ENCODE measurements at regions not wholly inside any gene's neighbourhood (a gene's known extent, or its start where the extent isn't known, plus 50 kb on each side); places are given as distances from the start of the nearest gene placed in this dataset.

GRCh38 chr4:71231129-71232055 lies 107.4 kb upstream of the SLC4A4 start:
- TF ChIP-seq EZH2 (IDR thresholded peaks at IDR 0.05; ENCODE audit: insufficient read depth, poor library complexity, severe bottlenecking), result no peak
- TF ChIP-seq EZH2phosphoT487 (IDR thresholded peaks at IDR 0.05; ENCODE audit: insufficient read depth, low read depth), result no peak

All from GM23248 (cell line).